NT2/D1 (cell line): ENCODE measurements at regions not wholly inside any gene's neighbourhood (a gene's known extent, or its start where the extent isn't known, plus 50 kb on each side); places are given as distances from the start of the nearest gene placed in this dataset.

Experiments used
- DNase-seq: peaks from one replicate; pipeline ENCODE4 v3.0.0-alpha.2; 2011; ENCODE audit warnings: low read depth, low spot score
- H3K27me3 ChIP-seq: 2 replicates; pipeline ENCODE4 v1.6.0; 2011; ENCODE audit warnings: mild to moderate bottlenecking; ENCODE audit not compliant: insufficient read length, insufficient read depth
- H3K36me3 ChIP-seq: 2 replicates; pipeline ENCODE4 v1.6.1; 2011; ENCODE audit warnings: mild to moderate bottlenecking, low read length, mixed read lengths; ENCODE audit not compliant: insufficient read depth, insufficient read length
- H3K4me1 ChIP-seq: 2 replicates; pipeline ENCODE4 v1.5.1; 2011; ENCODE audit not compliant: insufficient read depth, insufficient read length
- H3K4me3 ChIP-seq: 2 replicates; pipeline ENCODE4 v1.5.1; 2011; ENCODE audit warnings: low read depth; ENCODE audit not compliant: insufficient read length
- H3K9ac ChIP-seq: 2 replicates; pipeline ENCODE4 v1.6.0; 2011; ENCODE audit warnings: low read depth; ENCODE audit not compliant: insufficient read length
- H3K9me3 ChIP-seq: 2 replicates; pipeline ENCODE4 v1.5.1; 2011; ENCODE audit warnings: mild to moderate bottlenecking, low read length; ENCODE audit not compliant: insufficient read depth
- SUZ12 ChIP-seq: IDR thresholded peaks from 2 replicates; pipeline ENCODE4 v1.6.1; 2011; ENCODE audit not compliant: insufficient read length, insufficient read depth; ENCODE audit errors: extremely low read depth
- YY1 ChIP-seq: IDR thresholded peaks from 2 replicates; pipeline ENCODE4 v1.6.1; 2011; ENCODE audit not compliant: insufficient read length, insufficient read depth
- ZNF274 ChIP-seq: IDR thresholded peaks from 2 replicates; pipeline ENCODE4 v1.6.1; 2011; ENCODE audit warnings: mild to moderate bottlenecking, low read depth, low read length

- Histone ChIP-seq H3K36me3 (no peaks in the 10 kb centered on the region), H3K4me1 (no peaks in the 10 kb centered on the region), H3K4me3 (no peak overlapping the region), H3K9me3 (no peaks in the 10 kb centered on the region; the same call in 1 of the 2 replicates), H3K27me3 (no peaks in the 10 kb centered on the region), H3K9ac (no peak overlapping the region)
- TF ChIP-seq YY1: no peak
- TF ChIP-seq ZNF274: no peak
- no peak for TF ChIP-seq SUZ12
- no peak for DNase-seq
Observed at GRCh38 chr21:15255763-15256162, 191.0 kb upstream of the NRIP1 start.

GRCh38 chr21:15256996-15257395 lies 192.2 kb upstream of the NRIP1 start:
- TF ChIP-seq SUZ12 (no peak), YY1 (no peak), ZNF274 (no peak)

GRCh38 chr21:15257646-15258045 lies 192.8 kb upstream of the NRIP1 start:
- no peaks in the 10 kb centered on the region for H3K36me3 ChIP-seq
- H3K9ac ChIP-seq: no peak overlapping the region
- H3K9me3 ChIP-seq: no peaks in the 10 kb centered on the region; the same call in 1 of the 2 replicates
- no peak for TF ChIP-seq YY1
- TF ChIP-seq ZNF274: no peak
- no peak for TF ChIP-seq SUZ12
- H3K4me1 ChIP-seq: no peaks in the 10 kb centered on the region
- no peak for DNase-seq
- H3K4me3 ChIP-seq: no peak overlapping the region
- H3K27me3 ChIP-seq: no peaks in the 10 kb centered on the region

More at GRCh38 chr21:15256996-15257395, 192.2 kb upstream of the NRIP1 start:
- H3K4me1 ChIP-seq: no peaks in the 10 kb centered on the region
- H3K9me3 ChIP-seq: no peaks in the 10 kb centered on the region; the same call in 1 of the 2 replicates
- no peak for DNase-seq
- no peaks in the 10 kb centered on the region for H3K27me3 ChIP-seq
- H3K9ac ChIP-seq: no peak overlapping the region
- H3K4me3 ChIP-seq: no peak overlapping the region
- H3K36me3 ChIP-seq: no peaks in the 10 kb centered on the region

GRCh38 chr21:15259824-15260223 lies 195.0 kb upstream of the NRIP1 start:
- H3K36me3 ChIP-seq: no peaks in the 10 kb centered on the region
- TF ChIP-seq ZNF274 (no peak), YY1 (no peak), SUZ12 (no peak)

GRCh38 chr21:15260604-15261003 lies 195.8 kb upstream of the NRIP1 start:
- TF ChIP-seq SUZ12: no peak
- TF ChIP-seq YY1: no peak
- TF ChIP-seq ZNF274: no peak
- Histone ChIP-seq H3K9ac (no peak overlapping the region), H3K36me3 (no peaks in the 10 kb centered on the region), H3K27me3 (no peaks in the 10 kb centered on the region), H3K9me3 (no peaks in the 10 kb centered on the region), H3K4me3 (no peak overlapping the region), H3K4me1 (no peaks in the 10 kb centered on the region)
- no peak for DNase-seq

More at GRCh38 chr21:15259824-15260223, 195.0 kb upstream of the NRIP1 start:
- no peaks in the 10 kb centered on the region for H3K4me1 ChIP-seq
- no peaks in the 10 kb centered on the region for H3K27me3 ChIP-seq
- H3K9ac ChIP-seq: no peak overlapping the region
- no peak overlapping the region for H3K4me3 ChIP-seq
- no peak for DNase-seq
- H3K9me3 ChIP-seq: no peaks in the 10 kb centered on the region

- Histone ChIP-seq H3K4me3 (no peak overlapping the region), H3K4me1 (no peaks in the 10 kb centered on the region), H3K36me3 (no peaks in the 10 kb centered on the region), H3K9ac (no peak overlapping the region), H3K27me3 (no peaks in the 10 kb centered on the region), H3K9me3 (no peaks in the 10 kb centered on the region)
- TF ChIP-seq SUZ12 (no peak), YY1 (no peak), ZNF274 (no peak)
- no peak for DNase-seq
Observed at GRCh38 chr21:15264084-15264665, 199.4 kb upstream of the NRIP1 start.

GRCh38 chr21:15272171-15272570 lies 207.4 kb upstream of the NRIP1 start:
- no peak overlapping the region for H3K4me3 ChIP-seq
- H3K9me3 ChIP-seq: 0 out of 2 replicates have a peak, but pooled peaks cover 9% of the 10 kb centered on the region
- no peak for TF ChIP-seq ZNF274
- no peak for TF ChIP-seq SUZ12
- no peak for TF ChIP-seq YY1
- H3K4me1 ChIP-seq: no peaks in the 10 kb centered on the region
- no peaks in the 10 kb centered on the region for H3K36me3 ChIP-seq
- no peak for DNase-seq
- H3K9ac ChIP-seq: no peak overlapping the region
- H3K27me3 ChIP-seq: no peaks in the 10 kb centered on the region
